ENCODE measurements at regions not wholly inside any gene's neighbourhood (a gene's known extent, or its start where the extent isn't known, plus 50 kb on each side); places are given as distances from the start of the nearest gene placed in this dataset.

- H3K27ac ChIP-seq (ENCODE audit: low read length) = no peak overlapping the region
- no peaks in the 10 kb centered on the region for H3K79me2 ChIP-seq (replicated peaks; ENCODE audit: insufficient read depth, low read length)
- TF ChIP-seq MXI1 (conservative IDR thresholded peaks at IDR 0.05; ENCODE audit: poor library complexity, severe bottlenecking) = no peak
- no peak for TF ChIP-seq TAF1 (IDR thresholded peaks at IDR 0.05; ENCODE audit: low read depth)
- TF ChIP-seq CTCF (IDR thresholded peaks at IDR 0.05; ENCODE audit: poor library complexity, severe bottlenecking) = no peak
- no peak for TF ChIP-seq EZH2 (IDR thresholded peaks at IDR 0.05; ENCODE audit: borderline replicate concordance, insufficient read depth, low read length, poor library complexity, severe bottlenecking)
- TF ChIP-seq RAD21 (conservative IDR thresholded peaks at IDR 0.05) = no peak
- no peak for TF ChIP-seq REST (IDR thresholded peaks at IDR 0.05; ENCODE audit: borderline replicate concordance)
- no peak for TF ChIP-seq SMC3 (conservative IDR thresholded peaks at IDR 0.05; ENCODE audit: poor library complexity)
- no peak for TF ChIP-seq EP300 (conservative IDR thresholded peaks at IDR 0.05; ENCODE audit: poor library complexity, severe bottlenecking)
- no peak for TF ChIP-seq POLR2AphosphoS5 (IDR thresholded peaks at IDR 0.05)
- no peaks in the 10 kb centered on the region for H3K9me3 ChIP-seq (ENCODE audit: low read length)
- no peak overlapping the region for H3K9ac ChIP-seq (ENCODE audit: low read length)
- no peak overlapping the region for H2AFZ ChIP-seq (ENCODE audit: low read depth, low read length)
- H3K36me3 ChIP-seq (ENCODE audit: insufficient read depth, low read length) = no peaks in the 10 kb centered on the region
- H4K20me1 ChIP-seq (ENCODE audit: insufficient read depth) = no peaks in the 10 kb centered on the region
- H3F3A ChIP-seq (ENCODE audit: insufficient read depth, low read length, poor library complexity, severe bottlenecking) = no peaks in the 10 kb centered on the region
- H3K4me2 ChIP-seq (ENCODE audit: low read length) = no peak overlapping the region
- no peak overlapping the region for H3K4me3 ChIP-seq (ENCODE audit: low read length)
- no peaks in the 10 kb centered on the region for H3K9me2 ChIP-seq (ENCODE audit: insufficient read depth, low read length)
- H3K27me3 ChIP-seq (ENCODE audit: insufficient read depth, low read depth, low read length) = no peaks in the 10 kb centered on the region
These were observed 269.7 kb upstream of the PCDH7 start for GRCh38 chr4:30450474-30450873.

- Histone ChIP-seq H3K9me2 (ENCODE audit: insufficient read depth, low read length) (no peaks in the 10 kb centered on the region), H3K4me2 (ENCODE audit: low read length) (no peak overlapping the region), H4K20me1 (ENCODE audit: insufficient read depth) (no peaks in the 10 kb centered on the region), H3K4me3 (ENCODE audit: low read length) (no peak overlapping the region), H3K79me2 (replicated peaks; ENCODE audit: insufficient read depth, low read length) (no peaks in the 10 kb centered on the region), H3F3A (ENCODE audit: insufficient read depth, low read length, poor library complexity, severe bottlenecking) (no peaks in the 10 kb centered on the region), H3K9me3 (ENCODE audit: low read length) (no peaks in the 10 kb centered on the region), H3K27ac (ENCODE audit: low read length) (no peak overlapping the region), H3K36me3 (ENCODE audit: insufficient read depth, low read length) (no peaks in the 10 kb centered on the region), H2AFZ (ENCODE audit: low read depth, low read length) (no peak overlapping the region), H3K27me3 (ENCODE audit: insufficient read depth, low read depth, low read length) (no peaks in the 10 kb centered on the region), H3K9ac (ENCODE audit: low read length) (no peak overlapping the region)
- no peak for TF ChIP-seq POLR2AphosphoS5 (IDR thresholded peaks at IDR 0.05)
- no peak for TF ChIP-seq EP300 (conservative IDR thresholded peaks at IDR 0.05; ENCODE audit: poor library complexity, severe bottlenecking)
- no peak for TF ChIP-seq EZH2 (IDR thresholded peaks at IDR 0.05; ENCODE audit: borderline replicate concordance, insufficient read depth, low read length, poor library complexity, severe bottlenecking)
- TF ChIP-seq RAD21 (conservative IDR thresholded peaks at IDR 0.05) = no peak
- no peak for TF ChIP-seq MXI1 (conservative IDR thresholded peaks at IDR 0.05; ENCODE audit: poor library complexity, severe bottlenecking)
- TF ChIP-seq REST (IDR thresholded peaks at IDR 0.05; ENCODE audit: borderline replicate concordance) = no peak
- TF ChIP-seq TAF1 (IDR thresholded peaks at IDR 0.05; ENCODE audit: low read depth) = no peak
These were observed 265.7 kb upstream of the PCDH7 start for GRCh38 chr4:30454504-30454903.

Data from neural cell (in vitro differentiated cells).